ENCODE measurements at regions not wholly inside any gene's neighbourhood (a gene's known extent, or its start where the extent isn't known, plus 50 kb on each side); places are given as distances from the start of the nearest gene placed in this dataset.
A peak's percentile ranks its signal among the peaks of the same experiment; 100 is the strongest.

GRCh38 chr4:36394352-36394903 is 113.0 kb downstream of the DTHD1 start:
- H3K27ac Mint-ChIP-seq (ENCODE audit: unreplicated experiment), result no peak overlapping the region
- TF ChIP-seq, protein P1, sequence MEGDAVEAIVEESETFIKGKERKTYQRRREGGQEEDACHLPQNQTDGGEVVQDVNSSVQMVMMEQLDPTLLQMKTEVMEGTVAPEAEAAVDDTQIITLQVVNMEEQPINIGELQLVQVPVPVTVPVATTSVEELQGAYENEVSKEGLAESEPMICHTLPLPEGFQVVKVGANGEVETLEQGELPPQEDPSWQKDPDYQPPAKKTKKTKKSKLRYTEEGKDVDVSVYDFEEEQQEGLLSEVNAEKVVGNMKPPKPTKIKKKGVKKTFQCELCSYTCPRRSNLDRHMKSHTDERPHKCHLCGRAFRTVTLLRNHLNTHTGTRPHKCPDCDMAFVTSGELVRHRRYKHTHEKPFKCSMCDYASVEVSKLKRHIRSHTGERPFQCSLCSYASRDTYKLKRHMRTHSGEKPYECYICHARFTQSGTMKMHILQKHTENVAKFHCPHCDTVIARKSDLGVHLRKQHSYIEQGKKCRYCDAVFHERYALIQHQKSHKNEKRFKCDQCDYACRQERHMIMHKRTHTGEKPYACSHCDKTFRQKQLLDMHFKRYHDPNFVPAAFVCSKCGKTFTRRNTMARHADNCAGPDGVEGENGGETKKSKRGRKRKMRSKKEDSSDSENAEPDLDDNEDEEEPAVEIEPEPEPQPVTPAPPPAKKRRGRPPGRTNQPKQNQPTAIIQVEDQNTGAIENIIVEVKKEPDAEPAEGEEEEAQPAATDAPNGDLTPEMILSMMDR (IDR thresholded peaks at IDR 0.05; ENCODE audit: unreplicated experiment), result no peak
- no TSS peak for BruUV-seq (replicated peaks)
- no peak overlapping the region for H3K4me3 Mint-ChIP-seq (ENCODE audit: low read depth, unreplicated experiment)
- H3K9me3 Mint-ChIP-seq (ENCODE audit: low read depth, unreplicated experiment), result no peaks in the 10 kb centered on the region
- H3K4me1 Mint-ChIP-seq (ENCODE audit: low read depth, unreplicated experiment), result no peaks in the 10 kb centered on the region
- no peaks in the 10 kb centered on the region for H3K36me3 Mint-ChIP-seq (ENCODE audit: insufficient read depth, unreplicated experiment)
- no peak for DNase-seq
- peaks cover 2% of the 10 kb centered on the region for H3K27me3 Mint-ChIP-seq (ENCODE audit: unreplicated experiment)
- CTCF ChIA-PET, result no interaction called here
- intact Hi-C loops (cut with micrococcal nuclease; ENCODE audit: unreplicated experiment), result no loop called here

GRCh38 chr4:36399762-36400353 is 118.4 kb downstream of the DTHD1 start:
- CTCF ChIA-PET, result interaction anchor here (0.6 to 1.2 kb wide), 3 partner anchors 37 to 272 kb away, joined by 3 to 4 read pairs (median 3); no protein-coding TSS in a partner anchor
- Mint-ChIP-seq H3K27me3 (ENCODE audit: unreplicated experiment) (peaks cover 11% of the 10 kb centered on the region), H3K36me3 (ENCODE audit: insufficient read depth, unreplicated experiment) (no peaks in the 10 kb centered on the region), H3K9me3 (ENCODE audit: low read depth, unreplicated experiment) (no peaks in the 10 kb centered on the region), H3K4me3 (ENCODE audit: low read depth, unreplicated experiment) (no peak overlapping the region), H3K27ac (ENCODE audit: unreplicated experiment) (no peak overlapping the region), H3K4me1 (ENCODE audit: low read depth, unreplicated experiment) (no peaks in the 10 kb centered on the region)
- intact Hi-C loops (cut with micrococcal nuclease; ENCODE audit: unreplicated experiment), result loop anchor here (1.0 kb wide), 1 partner anchor 49 kb away; no protein-coding TSS in a partner anchor
- TF ChIP-seq, protein P1 (IDR thresholded peaks at IDR 0.05; ENCODE audit: unreplicated experiment), result no peak
- BruUV-seq (replicated peaks), result no TSS peak
- DNase-seq, result peak; percentile 13

DNA sequence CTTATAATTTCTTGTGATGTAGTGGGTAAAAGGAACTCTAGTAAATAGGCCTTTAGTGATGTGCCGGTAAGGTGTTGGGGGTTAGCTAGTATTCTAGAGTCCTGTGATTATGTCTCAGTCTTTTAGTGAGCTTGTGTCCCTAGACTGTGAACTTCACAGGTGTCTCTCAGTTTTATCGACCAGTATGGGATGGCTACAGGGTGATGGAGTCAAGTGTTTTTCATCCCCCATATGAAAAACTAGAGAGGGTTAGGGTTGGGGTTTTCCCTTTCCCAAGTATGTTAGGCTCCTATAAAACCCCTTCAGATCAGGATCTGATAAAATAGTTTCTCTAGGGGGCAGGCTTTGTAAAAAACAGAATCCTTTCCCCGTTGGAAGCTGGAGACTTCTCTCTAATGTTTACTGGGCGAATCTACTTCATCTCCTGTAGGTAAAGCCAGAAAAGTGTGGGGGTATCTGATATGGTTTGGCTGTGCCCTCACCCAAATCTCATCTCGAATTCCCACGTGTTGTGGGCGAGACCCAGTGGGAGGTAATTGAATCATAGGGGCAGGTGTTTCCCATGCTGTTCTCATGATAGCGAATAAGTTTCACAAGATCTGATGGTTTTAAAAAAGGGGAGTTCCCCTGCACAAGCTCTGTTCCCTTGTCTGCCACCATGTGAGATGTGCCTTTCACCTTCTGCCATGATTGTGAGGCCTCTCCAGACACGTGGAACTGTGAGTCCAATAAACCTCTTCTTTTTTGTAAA is 120.8 kb downstream of the DTHD1 start:
- H3K4me1 Mint-ChIP-seq (ENCODE audit: low read depth, unreplicated experiment), result no peaks in the 10 kb centered on the region
- CTCF ChIA-PET, result no interaction called here
- H3K9me3 Mint-ChIP-seq (ENCODE audit: low read depth, unreplicated experiment), result no peaks in the 10 kb centered on the region
- intact Hi-C loops (cut with micrococcal nuclease; ENCODE audit: unreplicated experiment), result no loop called here
- H3K4me3 Mint-ChIP-seq (ENCODE audit: low read depth, unreplicated experiment), result no peak overlapping the region
- no peaks in the 10 kb centered on the region for H3K36me3 Mint-ChIP-seq (ENCODE audit: insufficient read depth, unreplicated experiment)
- BruUV-seq (replicated peaks), result no TSS peak
- no peak overlapping the region for H3K27ac Mint-ChIP-seq (ENCODE audit: unreplicated experiment)
- no peak for DNase-seq
- peaks cover 11% of the 10 kb centered on the region for H3K27me3 Mint-ChIP-seq (ENCODE audit: unreplicated experiment)
- TF ChIP-seq, protein P1 (IDR thresholded peaks at IDR 0.05; ENCODE audit: unreplicated experiment), result no peak

DNA sequence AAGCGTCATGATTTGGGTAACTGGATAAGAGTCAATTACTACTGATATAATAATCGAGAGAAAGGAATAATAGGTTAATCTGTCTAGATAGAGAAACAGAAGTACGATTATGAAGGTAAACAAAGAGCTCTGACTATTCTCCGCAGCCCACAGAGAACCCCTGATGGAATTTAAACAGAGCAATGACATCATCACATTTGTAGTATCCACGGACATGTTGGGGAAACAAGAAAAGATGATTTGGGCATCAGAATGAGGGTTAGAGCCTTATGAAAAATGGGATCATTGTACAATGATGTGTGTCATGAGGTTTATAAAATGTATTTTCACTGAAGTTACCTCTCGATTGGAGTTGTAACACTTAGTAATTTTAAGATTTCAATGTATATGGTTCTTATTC is 129.9 kb downstream of the DTHD1 start:
- CTCF ChIA-PET, result no interaction called here

More for the DNA sequence above, 129.9 kb downstream of the DTHD1 start:
- H3K4me1 Mint-ChIP-seq (ENCODE audit: low read depth, unreplicated experiment), result no peaks in the 10 kb centered on the region
- H3K36me3 Mint-ChIP-seq (ENCODE audit: insufficient read depth, unreplicated experiment), result no peaks in the 10 kb centered on the region
- intact Hi-C loops (cut with micrococcal nuclease; ENCODE audit: unreplicated experiment), result loop anchor here (5.0 to 10.0 kb wide), 2 partner anchors 833 to 981 kb away; partner anchors contain the start of gene NWD2
- H3K27me3 Mint-ChIP-seq (ENCODE audit: unreplicated experiment), result peaks cover 32% of the 10 kb centered on the region
- no peak for DNase-seq
- H3K27ac Mint-ChIP-seq (ENCODE audit: unreplicated experiment), result no peak overlapping the region
- no TSS peak for BruUV-seq (replicated peaks)
- H3K9me3 Mint-ChIP-seq (ENCODE audit: low read depth, unreplicated experiment), result no peaks in the 10 kb centered on the region
- no peak overlapping the region for H3K4me3 Mint-ChIP-seq (ENCODE audit: low read depth, unreplicated experiment)
- TF ChIP-seq, protein P1 (IDR thresholded peaks at IDR 0.05; ENCODE audit: unreplicated experiment), result no peak

All from Calu3 (cell line).